ENCODE measurements at regions not wholly inside any gene's neighbourhood (a gene's known extent, or its start where the extent isn't known, plus 50 kb on each side); places are given as distances from the start of the nearest gene placed in this dataset.

DNA sequence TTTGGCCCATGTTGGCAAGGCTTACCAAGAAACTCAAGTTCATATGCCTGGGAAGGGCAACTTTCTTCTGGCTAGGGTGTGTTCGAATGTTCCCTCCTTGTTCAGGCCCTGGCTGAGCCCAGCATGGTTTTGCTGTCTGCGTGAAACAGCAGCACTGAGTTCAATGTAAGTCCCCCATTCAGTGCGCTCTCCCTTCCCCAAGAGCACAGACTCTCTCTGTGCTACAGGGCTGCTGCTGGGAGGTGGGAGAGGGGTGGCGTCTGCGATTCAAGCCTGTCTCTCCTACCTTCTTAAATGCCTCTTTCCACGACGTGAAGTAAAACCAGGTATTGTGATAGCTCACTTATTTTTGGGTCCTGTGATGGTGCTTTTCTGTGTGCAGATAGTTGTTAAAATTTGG lies 289.3 kb upstream of the GOLIM4 start (continued):
- TF ChIP-seq RXRA (CRISPR knock-in tag; IDR thresholded peaks at IDR 0.05): no peak
- no peak for TF ChIP-seq FOXA1 (IDR thresholded peaks at IDR 0.05)
- no peak for TF ChIP-seq FOXA1 (CRISPR knock-in tag; IDR thresholded peaks at IDR 0.05)
- no peak for TF ChIP-seq ATF2 (CRISPR knock-in tag; IDR thresholded peaks at IDR 0.05)
- TF ChIP-seq JUNB (CRISPR knock-in tag; IDR thresholded peaks at IDR 0.05; ENCODE audit: borderline replicate concordance): no peak
- TF ChIP-seq SIX1 (CRISPR knock-in tag; IDR thresholded peaks at IDR 0.05; ENCODE audit: borderline replicate concordance): no peak
- TF ChIP-seq RBM22 (optimal IDR thresholded peaks at IDR 0.05; ENCODE audit: low read length): no peak
- no peak for TF ChIP-seq ZNF879 (CRISPR knock-in tag; IDR thresholded peaks at IDR 0.05)
- TF ChIP-seq, protein P1, sequence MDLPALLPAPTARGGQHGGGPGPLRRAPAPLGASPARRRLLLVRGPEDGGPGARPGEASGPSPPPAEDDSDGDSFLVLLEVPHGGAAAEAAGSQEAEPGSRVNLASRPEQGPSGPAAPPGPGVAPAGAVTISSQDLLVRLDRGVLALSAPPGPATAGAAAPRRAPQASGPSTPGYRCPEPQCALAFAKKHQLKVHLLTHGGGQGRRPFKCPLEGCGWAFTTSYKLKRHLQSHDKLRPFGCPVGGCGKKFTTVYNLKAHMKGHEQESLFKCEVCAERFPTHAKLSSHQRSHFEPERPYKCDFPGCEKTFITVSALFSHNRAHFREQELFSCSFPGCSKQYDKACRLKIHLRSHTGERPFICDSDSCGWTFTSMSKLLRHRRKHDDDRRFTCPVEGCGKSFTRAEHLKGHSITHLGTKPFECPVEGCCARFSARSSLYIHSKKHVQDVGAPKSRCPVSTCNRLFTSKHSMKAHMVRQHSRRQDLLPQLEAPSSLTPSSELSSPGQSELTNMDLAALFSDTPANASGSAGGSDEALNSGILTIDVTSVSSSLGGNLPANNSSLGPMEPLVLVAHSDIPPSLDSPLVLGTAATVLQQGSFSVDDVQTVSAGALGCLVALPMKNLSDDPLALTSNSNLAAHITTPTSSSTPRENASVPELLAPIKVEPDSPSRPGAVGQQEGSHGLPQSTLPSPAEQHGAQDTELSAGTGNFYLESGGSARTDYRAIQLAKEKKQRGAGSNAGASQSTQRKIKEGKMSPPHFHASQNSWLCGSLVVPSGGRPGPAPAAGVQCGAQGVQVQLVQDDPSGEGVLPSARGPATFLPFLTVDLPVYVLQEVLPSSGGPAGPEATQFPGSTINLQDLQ (CRISPR knock-in tag; IDR thresholded peaks at IDR 0.05): no peak
- TF ChIP-seq ZNF335 (CRISPR knock-in tag; IDR thresholded peaks at IDR 0.05): no peak
- TF ChIP-seq ZNF24 (IDR thresholded peaks at IDR 0.05): no peak

DNA sequence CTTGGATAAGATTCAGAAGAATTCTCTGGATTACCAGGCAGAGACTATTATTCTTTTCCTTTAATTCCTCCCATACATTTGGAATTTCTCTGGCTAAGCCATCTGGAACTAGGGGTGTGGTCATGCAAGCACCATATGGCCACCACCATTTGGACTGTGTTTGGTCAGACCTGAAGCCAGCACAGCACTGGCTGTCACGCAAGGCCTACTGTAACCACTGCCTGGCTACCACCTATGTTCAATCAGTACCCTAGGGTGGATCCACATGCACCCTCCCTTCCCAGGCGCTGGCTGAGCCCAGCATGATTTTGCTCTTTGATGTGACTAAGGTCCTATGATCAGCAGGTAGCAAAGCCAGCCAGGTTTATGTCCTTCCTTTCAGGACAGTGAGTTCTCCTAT lies 287.8 kb upstream of the GOLIM4 start:
- Histone ChIP-seq H3K4me1 (ENCODE audit: insufficient read depth, low read length) (no peaks in the 10 kb centered on the region), H3K4me3 (replicated peaks in 1 of 3; ENCODE audit: insufficient read depth in 1 of 3, low read depth in 2 of 3, low read length in 3 of 3) (no peak overlapping the region), H3K9me3 (ENCODE audit: low read length) (no peaks in the 10 kb centered on the region), H2AFZ (ENCODE audit: low read length) (no peak overlapping the region), H3K4me2 (ENCODE audit: low read depth, low read length) (no peak overlapping the region), H3K27ac (ENCODE audit: extremely low read length, insufficient read depth, low read length) (no peak overlapping the region), H4K20me1 (ENCODE audit: insufficient read depth, low read length) (no peaks in the 10 kb centered on the region), H3K9ac (ENCODE audit: insufficient read depth, low read depth, low read length) (no peak overlapping the region), H3K36me3 (replicated peaks in 1 of 2; ENCODE audit: control insufficient read depth in 1 of 2, insufficient read depth in 2 of 2, low read length in 2 of 2) (no peaks in the 10 kb centered on the region), H3K27me3 (ENCODE audit: control insufficient read depth in 1 of 2, insufficient read depth in 2 of 2, low read length in 2 of 2) (no peaks in the 10 kb centered on the region), H3K79me2 (ENCODE audit: insufficient read depth, low read length) (no peaks in the 10 kb centered on the region)
- intact Hi-C loops (cut with micrococcal nuclease; ENCODE audit: unreplicated experiment) (no loop called here), in situ Hi-C loops (cut with HindIII; ENCODE audit: extremely low pct_ligation_motif_present, low pct_unique_long_range_greater_than_20kb) (no loop called here)
- no peak for TF ChIP-seq ZNF572 (CRISPR knock-in tag; IDR thresholded peaks at IDR 0.05)
- no peak for TF ChIP-seq PRMT3 (CRISPR knock-in tag; IDR thresholded peaks at IDR 0.05; ENCODE audit: borderline replicate concordance, low read depth)
- TF ChIP-seq NBN (conservative IDR thresholded peaks at IDR 0.05): no peak
- TF ChIP-seq SP1 (IDR thresholded peaks at IDR 0.05): no peak
- no peak for TF ChIP-seq SP1 (CRISPR knock-in tag; IDR thresholded peaks at IDR 0.05)
- TF ChIP-seq, protein P2, sequence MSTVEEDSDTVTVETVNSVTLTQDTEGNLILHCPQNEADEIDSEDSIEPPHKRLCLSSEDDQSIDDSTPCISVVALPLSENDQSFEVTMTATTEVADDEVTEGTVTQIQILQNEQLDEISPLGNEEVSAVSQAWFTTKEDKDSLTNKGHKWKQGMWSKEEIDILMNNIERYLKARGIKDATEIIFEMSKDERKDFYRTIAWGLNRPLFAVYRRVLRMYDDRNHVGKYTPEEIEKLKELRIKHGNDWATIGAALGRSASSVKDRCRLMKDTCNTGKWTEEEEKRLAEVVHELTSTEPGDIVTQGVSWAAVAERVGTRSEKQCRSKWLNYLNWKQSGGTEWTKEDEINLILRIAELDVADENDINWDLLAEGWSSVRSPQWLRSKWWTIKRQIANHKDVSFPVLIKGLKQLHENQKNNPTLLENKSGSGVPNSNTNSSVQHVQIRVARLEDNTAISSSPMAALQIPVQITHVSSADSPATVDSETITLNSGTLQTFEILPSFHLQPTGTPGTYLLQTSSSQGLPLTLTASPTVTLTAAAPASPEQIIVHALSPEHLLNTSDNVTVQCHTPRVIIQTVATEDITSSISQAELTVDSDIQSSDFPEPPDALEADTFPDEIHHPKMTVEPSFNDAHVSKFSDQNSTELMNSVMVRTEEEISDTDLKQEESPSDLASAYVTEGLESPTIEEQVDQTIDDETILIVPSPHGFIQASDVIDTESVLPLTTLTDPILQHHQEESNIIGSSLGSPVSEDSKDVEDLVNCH (CRISPR knock-in tag; IDR thresholded peaks at IDR 0.05): no peak
- TF ChIP-seq ZNF44 (CRISPR knock-in tag; IDR thresholded peaks at IDR 0.05): no peak
- no peak for TF ChIP-seq FOXA3 (CRISPR knock-in tag; IDR thresholded peaks at IDR 0.05)
- no peak for TF ChIP-seq MAFG (CRISPR knock-in tag; IDR thresholded peaks at IDR 0.05)
- FAIRE-seq (no peak), ATAC-seq (no peak), DNase-seq (ENCODE audit: low spot score) (no peak)
- CTCF ChIA-PET (ENCODE audit: low intra/inter-chr PET ratio, low total read pairs): no interaction called here
- POLR2A ChIA-PET: no interaction called here
- WGBS (ENCODE audit: low lambda C conversion rate): 0% methylated on average over 2 of the region's 2 CpGs
- no TSS peak for BruUV-seq (replicated peaks)
